SK-N-MC (cell line): ENCODE measurements at regions not wholly inside any gene's neighbourhood (a gene's known extent, or its start where the extent isn't known, plus 50 kb on each side); places are given as distances from the start of the nearest gene placed in this dataset.
"Not testable (repeated sequence)": the region's sequence is repeated elsewhere in the genome, so short reads cannot be mapped to it uniquely, and the experiment has no call there.

Source experiments
- DNase-seq: peaks from one replicate; pipeline ENCODE4 v3.0.0-alpha.2; 2011; ENCODE audit warnings: low read depth, low spot score
- H3K27ac ChIP-seq: fragments of 200-600 bp; sonication (generic); 2 replicates; pipeline ENCODE4 v1.5.1; 2016; ENCODE audit warnings: mixed run types
- H3K36me3 ChIP-seq: fragments of 200-600 bp; sonication (generic); 2 replicates; pipeline ENCODE4 v1.6.1; 2017; ENCODE audit warnings: antibody characterized with exemption, low read length, mixed read lengths; ENCODE audit not compliant: insufficient read depth
- H3K4me3 ChIP-seq: fragments of 200-600 bp; sonication (generic); 2 replicates; pipeline ENCODE4 v1.5.1; 2016
- H3K9ac ChIP-seq: fragments of 200-600 bp; sonication (generic); 2 replicates; pipeline ENCODE4 v1.8.0; 2017; ENCODE audit warnings: mixed run types, mixed read lengths; ENCODE audit not compliant: insufficient read length
- H3K9me3 ChIP-seq: fragments of 200-600 bp; sonication (generic); 2 replicates; pipeline ENCODE4 v1.6.1; 2017; ENCODE audit warnings: low read depth, mild to moderate bottlenecking, antibody characterized with exemption, low read length, moderate library complexity, mixed read lengths
- EZH2 ChIP-seq: fragments of 200-600 bp; sonication (generic); IDR thresholded peaks from one replicate; pipeline ENCODE4 v1.6.1; 2017; ENCODE audit warnings: antibody characterized with exemption
- FOXP2 ChIP-seq: optimal IDR thresholded peaks from 2 replicates; pipeline ENCODE3; 2011; ENCODE audit warnings: mild to moderate bottlenecking, moderate library complexity; ENCODE audit not compliant: insufficient read depth; ENCODE audit errors: extremely low read length, control extremely low read depth
- POLR2AphosphoS5 ChIP-seq: IDR thresholded peaks from 2 replicates; pipeline ENCODE4 v1.6.1; 2012; ENCODE audit warnings: mild to moderate bottlenecking, low read depth, low read length, borderline replicate concordance

DNA sequence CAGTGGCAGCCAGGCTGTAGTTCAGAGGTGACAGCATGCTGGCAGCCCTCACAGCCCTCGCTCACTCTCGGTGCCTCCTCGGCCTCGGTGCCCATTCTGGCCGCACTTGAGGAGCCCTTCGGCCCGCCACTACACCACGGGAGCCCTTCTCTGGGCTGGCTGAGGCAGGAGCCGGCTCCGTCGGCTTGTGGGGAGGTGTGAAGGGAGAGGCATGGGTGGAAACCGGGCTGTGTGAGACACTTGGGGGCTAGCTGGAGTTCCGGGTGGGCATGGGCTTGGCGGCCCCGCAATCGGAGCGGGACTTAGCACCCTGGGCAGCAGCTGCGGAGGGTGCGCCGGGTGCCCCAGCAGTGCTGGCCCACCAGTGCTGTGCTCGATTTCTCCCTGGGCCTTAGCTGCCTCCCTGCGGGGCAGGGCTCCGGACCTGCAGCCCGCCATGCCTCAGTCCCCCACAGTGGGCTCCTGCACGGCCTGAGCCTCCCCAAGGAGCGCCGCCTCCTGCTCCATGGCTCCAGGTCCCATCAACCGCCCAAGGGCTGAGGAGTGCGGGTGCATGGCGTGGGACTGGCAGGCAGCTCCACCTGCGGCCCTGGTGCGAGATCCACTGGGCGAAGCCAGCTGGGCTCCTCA is 396.8 kb downstream of the FAM72C start:
- Histone ChIP-seq H3K9ac (no peak overlapping the region), H3K4me3 (no peak overlapping the region), H3K9me3 (no peaks in the 10 kb centered on the region), H3K36me3 (no peaks in the 10 kb centered on the region), H3K27ac (no peak overlapping the region)
- DNase-seq, result no peak
- TF ChIP-seq FOXP2, result no peak
- TF ChIP-seq EZH2, result no peak
- no peak for TF ChIP-seq POLR2AphosphoS5

DNA sequence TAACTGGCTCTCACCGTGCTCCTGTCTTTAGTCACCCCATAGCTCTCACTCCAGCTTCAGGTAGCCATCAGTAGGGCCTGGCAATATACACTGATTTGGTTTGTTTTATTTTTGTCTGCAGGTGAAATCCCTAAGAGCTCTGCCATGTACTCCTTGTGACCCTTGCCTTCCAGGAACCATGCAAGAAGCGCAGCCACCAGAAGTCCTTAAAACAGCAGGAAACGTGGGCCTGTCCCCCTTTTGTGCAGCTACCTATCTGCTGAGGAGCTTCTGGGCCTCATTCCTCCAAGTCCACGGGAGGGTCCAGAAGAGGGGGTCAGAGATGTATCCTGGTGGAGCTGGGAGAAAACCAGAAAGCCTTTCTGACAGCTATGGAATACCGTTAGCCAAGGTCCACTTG is 399.1 kb downstream of the FAM72C start:
- not testable (repeated sequence) for H3K36me3 ChIP-seq, H3K9ac ChIP-seq, H3K27ac ChIP-seq, DNase-seq, H3K4me3 ChIP-seq, H3K9me3 ChIP-seq

DNA sequence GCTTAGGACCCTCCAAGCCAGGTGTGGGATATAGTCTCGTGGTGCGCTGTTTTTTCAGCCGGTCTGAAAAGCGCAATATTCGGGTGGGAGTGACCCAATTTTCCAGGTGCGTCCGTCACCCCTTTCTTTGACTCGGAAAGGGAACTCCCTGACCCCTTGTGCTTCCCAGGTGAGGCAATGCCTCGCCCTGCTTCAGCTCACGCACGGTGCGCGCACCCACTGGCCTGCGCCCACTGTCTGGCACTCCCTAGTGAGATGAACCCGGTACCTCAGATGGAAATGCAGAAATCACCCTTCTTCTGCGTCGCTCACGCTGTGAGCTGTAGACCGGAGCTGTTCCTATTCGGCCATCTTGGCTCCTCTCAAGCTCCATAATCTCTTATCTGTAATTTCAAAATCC is 408.0 kb downstream of the FAM72C start:
- H3K4me3 ChIP-seq, result not testable (repeated sequence)

DNA sequence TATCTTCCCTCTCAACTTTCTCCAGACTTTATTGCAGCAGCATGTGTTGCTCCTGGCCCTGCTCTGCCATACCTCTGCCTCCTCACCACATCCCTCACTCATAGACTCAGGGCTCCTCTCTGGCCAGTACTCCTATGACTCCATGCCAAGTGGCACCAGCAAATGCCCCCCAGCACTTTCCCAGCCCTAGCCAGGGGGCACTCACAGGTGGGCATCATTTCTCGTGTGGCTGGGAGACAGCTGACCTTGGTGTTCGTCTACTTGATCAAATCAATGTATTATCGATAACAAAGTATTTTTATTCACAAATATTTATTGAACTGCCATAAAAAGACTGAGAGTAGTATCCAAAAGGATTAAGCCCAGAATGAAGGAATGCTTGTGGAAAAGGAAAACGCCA is 418.2 kb downstream of the FAM72C start:
- Histone ChIP-seq H3K36me3 (no peaks in the 10 kb centered on the region), H3K4me3 (no peak overlapping the region), H3K9ac (no peak overlapping the region), H3K27ac (no peak overlapping the region), H3K9me3 (no peaks in the 10 kb centered on the region)
- DNase-seq, result no peak
- TF ChIP-seq FOXP2 (no peak), POLR2AphosphoS5 (no peak), EZH2 (no peak)

More for the DNA sequence above, 408.0 kb downstream of the FAM72C start:
- H3K36me3 ChIP-seq, DNase-seq, H3K9me3 ChIP-seq, H3K27ac ChIP-seq, H3K9ac ChIP-seq: not testable (repeated sequence)

DNA sequence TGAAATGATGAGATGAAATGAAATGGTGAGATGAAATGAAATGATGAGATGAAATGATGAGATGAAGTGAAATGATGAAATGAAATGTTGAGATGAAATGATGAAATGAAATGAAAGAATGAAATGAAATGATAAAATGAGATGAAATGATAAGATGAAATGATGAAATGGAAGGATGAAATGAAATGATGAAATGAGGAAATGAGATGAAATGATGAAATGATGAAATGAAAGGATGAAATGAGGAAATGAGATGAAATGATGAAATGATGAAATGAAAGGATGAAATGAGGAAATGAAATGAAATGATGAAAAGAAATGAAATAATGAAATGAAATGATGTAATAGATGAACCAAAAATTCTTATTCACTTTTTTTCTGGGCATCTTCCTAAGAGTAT is 467.1 kb downstream of the FAM72C start:
- H3K9me3 ChIP-seq, H3K9ac ChIP-seq, H3K36me3 ChIP-seq, H3K27ac ChIP-seq, DNase-seq, H3K4me3 ChIP-seq: not testable (repeated sequence)

DNA sequence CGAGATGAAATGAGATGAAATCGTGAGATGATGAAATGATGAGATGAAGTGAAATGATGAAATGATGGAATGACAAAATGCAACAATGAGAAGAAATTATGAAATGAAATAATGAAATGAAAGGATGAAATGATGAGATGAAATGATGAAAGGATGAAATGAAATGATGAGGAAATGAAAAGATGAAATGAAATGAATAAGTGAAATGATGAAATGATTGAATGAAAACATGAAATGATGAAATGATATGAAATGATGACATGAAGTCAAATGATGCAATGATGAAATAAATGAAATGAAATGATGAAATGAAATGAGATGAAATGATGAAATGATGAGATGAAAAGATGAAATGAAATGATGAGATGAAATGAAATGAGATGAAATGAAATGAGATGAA is 467.7 kb downstream of the FAM72C start:
- not testable (repeated sequence) for DNase-seq, H3K4me3 ChIP-seq, H3K9me3 ChIP-seq, H3K36me3 ChIP-seq, H3K9ac ChIP-seq, H3K27ac ChIP-seq

DNA sequence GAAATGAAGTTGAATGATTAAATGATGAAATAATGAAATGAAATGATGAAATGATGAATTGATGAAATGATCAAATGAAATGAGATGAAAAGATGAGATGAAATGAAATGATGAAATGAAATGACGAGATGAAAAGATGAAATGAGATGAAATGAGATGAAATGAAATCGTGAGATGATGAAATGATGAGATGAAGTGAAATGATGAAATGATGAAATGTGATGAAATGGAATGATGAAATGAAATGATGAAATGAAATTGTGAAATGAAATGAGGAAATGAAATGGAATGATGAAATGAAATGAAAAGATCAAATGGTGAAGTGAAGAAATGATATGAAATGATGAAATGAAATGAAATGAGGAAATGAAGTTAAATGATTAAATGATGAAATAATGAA is 468.7 kb downstream of the FAM72C start:
- H3K27ac ChIP-seq, DNase-seq, H3K36me3 ChIP-seq, H3K4me3 ChIP-seq, H3K9ac ChIP-seq, H3K9me3 ChIP-seq: not testable (repeated sequence)

DNA sequence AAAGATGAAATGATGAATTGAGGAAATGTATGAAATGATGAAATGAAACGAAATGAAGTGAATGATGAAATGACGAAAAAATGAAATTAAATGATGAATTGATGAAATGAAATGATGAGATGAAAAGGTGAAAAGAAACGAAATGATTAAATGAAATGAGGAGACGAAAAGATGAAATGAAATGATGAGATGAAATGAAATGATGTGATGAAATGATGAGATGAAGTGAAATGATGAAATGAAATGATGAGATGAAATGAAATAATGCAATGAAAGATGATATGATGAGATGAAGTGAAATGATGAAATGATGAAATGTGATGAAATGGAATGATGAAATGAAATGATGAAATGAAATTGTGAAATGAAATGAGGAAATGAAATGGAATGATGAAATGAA is 469.7 kb downstream of the FAM72C start:
- H3K9me3 ChIP-seq, H3K27ac ChIP-seq, H3K4me3 ChIP-seq, DNase-seq, H3K9ac ChIP-seq, H3K36me3 ChIP-seq: not testable (repeated sequence)

DNA sequence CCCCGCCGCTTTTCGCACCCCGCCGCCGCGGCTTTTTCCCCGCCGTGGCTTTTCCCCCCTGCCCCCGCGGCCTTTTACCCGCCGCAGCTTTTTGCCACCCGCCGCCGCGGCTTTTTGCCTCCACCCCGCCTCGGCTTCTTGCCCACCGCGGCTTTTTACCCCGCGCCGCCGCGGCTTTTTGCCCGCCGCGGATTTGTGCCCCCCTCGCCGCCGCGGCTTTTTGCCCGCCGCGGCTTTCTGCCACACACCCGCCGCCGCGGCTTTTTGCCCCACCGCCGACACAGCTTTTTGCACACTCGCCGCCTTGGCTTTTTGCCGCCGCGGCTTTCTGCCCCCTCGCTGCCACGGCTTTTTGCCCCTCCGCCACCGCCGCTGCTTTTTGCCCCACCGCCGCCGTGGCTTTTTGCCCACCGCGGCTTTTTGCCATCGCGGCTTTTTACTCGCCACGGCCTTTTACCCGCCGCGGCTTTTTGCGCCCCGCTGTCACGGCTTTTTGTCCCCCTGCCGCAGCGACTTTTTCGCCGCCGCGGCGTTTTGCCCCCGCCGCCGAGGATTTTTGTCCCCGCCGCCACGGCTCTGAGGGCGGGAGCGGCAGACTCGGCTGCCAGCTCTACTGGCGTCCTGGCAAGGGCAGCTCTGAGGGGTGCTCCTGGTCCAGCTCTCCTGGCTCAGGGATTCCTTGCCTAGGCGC is 473.6 kb downstream of the FAM72C start:
- H3K4me3 ChIP-seq, result peak overlapping the region; percentile 55
- H3K9ac ChIP-seq, H3K36me3 ChIP-seq, DNase-seq, H3K9me3 ChIP-seq, H3K27ac ChIP-seq: not testable (repeated sequence)

DNA sequence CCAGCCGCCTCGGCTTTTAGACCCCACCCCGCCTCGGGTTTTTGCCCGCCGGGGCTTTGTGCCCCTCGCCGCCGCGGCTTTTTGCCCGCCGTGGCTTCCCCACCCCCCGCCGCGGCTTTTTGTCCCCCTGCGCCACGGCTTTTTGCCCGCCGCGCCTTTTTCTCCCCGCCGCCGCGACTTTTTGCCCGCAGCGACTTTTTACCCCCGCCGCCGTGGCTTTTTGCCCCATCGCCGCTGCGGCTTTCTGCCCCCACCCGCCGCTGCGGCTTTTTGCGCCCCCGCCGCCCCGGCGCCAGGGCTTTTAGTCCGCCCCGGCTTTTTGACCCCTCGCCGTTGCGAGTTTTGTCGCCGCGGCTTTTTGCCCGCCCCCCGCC is 474.4 kb downstream of the FAM72C start:
- Histone ChIP-seq H3K9ac (no peak overlapping the region), H3K36me3 (no peaks in the 10 kb centered on the region), H3K27ac (no peak overlapping the region), H3K9me3 (no peaks in the 10 kb centered on the region), H3K4me3 (peak overlapping the region; percentile 55)
- DNase-seq, result no peak
- TF ChIP-seq POLR2AphosphoS5, result no peak
- no peak for TF ChIP-seq EZH2
- no peak for TF ChIP-seq FOXP2

DNA sequence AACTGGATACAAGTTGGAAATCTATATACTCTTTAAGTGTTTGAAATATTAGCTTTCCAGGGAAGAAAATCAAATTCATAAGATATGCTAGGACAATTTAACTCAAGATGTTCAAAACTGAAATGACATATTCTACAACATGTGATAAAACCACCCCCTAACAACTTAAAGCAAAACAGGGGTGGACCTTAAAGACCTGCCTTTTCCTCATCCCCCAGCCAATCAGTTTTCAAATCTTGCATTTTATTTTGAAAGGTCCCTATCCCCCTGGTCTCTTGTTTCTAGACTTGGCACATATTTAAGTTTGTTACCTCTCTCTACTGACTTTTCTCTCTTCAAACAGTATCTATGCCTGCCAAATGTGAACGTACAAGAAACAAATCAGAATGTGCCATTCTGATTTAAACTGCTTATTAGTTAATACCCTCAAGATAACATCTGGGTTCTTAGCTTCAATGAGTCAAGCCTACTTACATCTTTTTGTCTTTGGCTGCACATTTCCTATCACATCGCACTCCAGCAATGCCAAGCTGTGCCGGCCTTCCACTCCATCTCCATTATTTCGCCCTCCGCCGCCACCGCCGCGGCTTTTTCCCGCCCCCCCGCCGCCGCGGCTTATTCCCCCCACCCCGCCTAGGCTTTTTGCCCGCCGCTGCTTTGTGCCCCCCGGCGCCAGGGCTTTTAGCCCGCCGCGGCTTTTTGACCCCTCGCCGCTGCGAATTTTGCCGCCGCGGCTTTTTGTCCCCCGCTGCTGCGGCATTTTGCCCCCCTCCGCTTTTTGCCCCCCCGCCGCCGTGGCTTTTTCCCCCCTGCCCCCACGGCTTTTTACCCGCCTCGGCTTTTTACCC is 475.0 kb downstream of the FAM72C start:
- H3K9me3 ChIP-seq, H3K27ac ChIP-seq, H3K36me3 ChIP-seq, H3K4me3 ChIP-seq, DNase-seq, H3K9ac ChIP-seq: not testable (repeated sequence)
